CD4-positive, alpha-beta memory T cell (primary cell): ENCODE measurements at regions not wholly inside any gene's neighbourhood (a gene's known extent, or its start where the extent isn't known, plus 50 kb on each side); places are given as distances from the start of the nearest gene placed in this dataset.

Experiments used
- CTCF ChIA-PET: fragments of 350-600 bp; sonication (Branson Sonifier 250); formaldehyde crosslinking; loops from one replicate; lab custom pipeline; 2021; ENCODE audit warnings: inconsistent platforms; ENCODE audit not compliant: partially characterized antibody; lab: Charles Lee
- POLR2A ChIA-PET: fragments of 350-600 bp; sonication (Branson Sonifier 250); formaldehyde crosslinking; loops from one replicate; lab custom pipeline; 2021; ENCODE audit not compliant: partially characterized antibody; lab: Charles Lee
- DNase-seq, 5 donors: peaks; one replicate each; pipeline versions ENCODE4 v3.0.0 to v3.0.0-alpha.2; 2020 to 2022; ENCODE audit warnings: mixed read lengths in 1 of 5
- H3K27ac ChIP-seq: one replicate; pipeline ENCODE4 v1.7.0; 2013; ENCODE audit warnings: low read depth, low read length
- H3K27me3 ChIP-seq: 2 replicates; pipeline ENCODE4 v1.7.0; 2013; ENCODE audit warnings: mild to moderate bottlenecking, low read length, moderate library complexity; ENCODE audit not compliant: insufficient read depth
- H3K36me3 ChIP-seq: 2 replicates; pipeline ENCODE4 v1.7.0; 2013; ENCODE audit warnings: mild to moderate bottlenecking, low read length, moderate library complexity; ENCODE audit not compliant: insufficient read depth
- H3K4me1 ChIP-seq: 2 replicates; pipeline ENCODE4 v1.7.0; 2013; ENCODE audit warnings: mild to moderate bottlenecking, low read length, moderate library complexity; ENCODE audit not compliant: insufficient read depth
- H3K4me3 ChIP-seq, 2 donors: one replicate each; pipeline ENCODE4 v1.7.0; 2013; ENCODE audit warnings: low read length in 2 of 2, mild to moderate bottlenecking in 1 of 2
- H3K9me3 ChIP-seq, 2 donors: one replicate each; pipeline ENCODE4 v1.7.0; 2013; ENCODE audit warnings: low read length in 2 of 2, control low read depth in 1 of 2; ENCODE audit not compliant: control insufficient read depth in 1 of 2
- H3K27ac Mint-ChIP-seq, 7 donors: one replicate each; pipeline ENCODE4 v1.8.0; 2020 to 2021; ENCODE audit warnings: mixed read lengths in 7 of 7, mild to moderate bottlenecking in 6 of 7, inconsistent platforms in 3 of 7, moderate library complexity in 3 of 7
- H3K27me3 Mint-ChIP-seq, 2 donors: one replicate each; pipeline ENCODE4 v1.8.0; 2020 to 2021; ENCODE audit warnings: mixed read lengths in 2 of 2
- H3K36me3 Mint-ChIP-seq, 2 donors: one replicate each; pipeline ENCODE4 v1.8.0; 2020 to 2021; ENCODE audit warnings: mixed read lengths in 2 of 2, inconsistent platforms in 1 of 2, mild to moderate bottlenecking in 1 of 2
- H3K4me1 Mint-ChIP-seq, 4 donors: one replicate each; pipeline ENCODE4 v1.8.0; 2020 to 2021; ENCODE audit warnings: mixed read lengths in 4 of 4, mild to moderate bottlenecking in 1 of 4
- H3K4me3 Mint-ChIP-seq, 8 donors: one replicate each; pipeline ENCODE4 v1.8.0; 2020 to 2021; ENCODE audit warnings: mixed read lengths in 8 of 8, mild to moderate bottlenecking in 7 of 8, moderate library complexity in 6 of 8, inconsistent platforms in 3 of 8
- H3K9me3 Mint-ChIP-seq, 8 donors: one replicate each; pipeline ENCODE4 v1.8.0; 2020 to 2021; ENCODE audit warnings: mixed read lengths in 8 of 8, mild to moderate bottlenecking in 5 of 8, inconsistent platforms in 3 of 8, moderate library complexity in 1 of 8
- intact Hi-C: fragments of 100-400 bp; cut with micrococcal nuclease; formaldehyde crosslinking; loops from one replicate; pipeline ENCODE4 v1.15.1; 2023

DNA sequence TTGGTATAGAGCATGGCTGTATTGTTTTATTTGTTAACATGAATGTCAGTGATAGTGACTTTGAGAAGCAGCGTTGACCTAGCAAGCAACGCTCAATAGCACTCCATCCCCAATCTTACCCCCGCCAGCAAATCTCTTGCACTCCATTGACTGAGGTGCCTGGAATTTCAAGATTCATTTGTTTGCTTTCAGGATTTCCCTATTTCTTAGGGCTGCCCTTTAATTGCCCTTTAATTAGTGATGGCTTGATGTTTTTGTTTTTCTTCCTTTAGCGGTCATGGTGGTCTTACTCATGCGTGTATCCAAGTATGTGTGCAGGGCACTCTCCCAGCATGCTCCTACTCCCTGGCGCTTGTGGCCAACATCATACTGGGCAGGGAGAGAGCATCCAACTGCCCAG is 216.8 kb upstream of the TBL1XR1 start:
- no peaks in the 10 kb centered on the region for H3K36me3 Mint-ChIP-seq
- peak overlapping the region in 1 of 7 donors; percentile 31 for H3K27ac Mint-ChIP-seq

DNA sequence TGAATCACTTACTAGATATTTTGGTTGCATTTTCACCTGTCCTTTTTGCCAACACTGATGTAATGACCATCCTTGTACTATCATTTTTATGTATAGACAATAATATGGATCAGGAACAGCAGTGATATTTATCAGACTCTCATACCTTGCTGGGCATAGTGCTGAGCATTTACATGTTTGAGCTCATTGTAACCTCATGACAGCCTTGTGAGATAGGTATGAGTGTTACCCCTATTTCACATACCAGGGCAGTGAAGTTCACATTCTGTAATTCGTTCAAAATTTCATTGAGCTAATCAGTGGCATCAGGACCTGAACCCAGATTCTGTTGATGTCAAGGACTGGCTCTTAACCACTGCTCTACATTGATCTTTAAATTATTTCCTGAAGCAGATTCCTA is 221.5 kb upstream of the TBL1XR1 start:
- H3K27me3 Mint-ChIP-seq = no peaks in the 10 kb centered on the region
- CTCF ChIA-PET = no interaction called here
- intact Hi-C loops = no loop called here

More for the DNA sequence above, 216.8 kb upstream of the TBL1XR1 start:
- no peaks in the 10 kb centered on the region for H3K27me3 ChIP-seq
- CTCF ChIA-PET = no interaction called here
- H3K4me1 ChIP-seq = peaks cover 11% of the 10 kb centered on the region
- Mint-ChIP-seq H3K27me3 (no peaks in the 10 kb centered on the region), H3K9me3 (peaks cover 0 to 2% (median 0%) of the 10 kb centered on the region in 8 donors), H3K4me1 (peaks cover 7 to 18% (median 10%) of the 10 kb centered on the region in 4 donors), H3K4me3 (no peak overlapping the region)
- DNase-seq = no peak
- POLR2A ChIA-PET = interaction anchor here (1.7 kb wide), 1 partner anchor 54 kb away, joined by 4 read pairs; no protein-coding TSS in a partner anchor
- no peaks in the 10 kb centered on the region for H3K36me3 ChIP-seq
- H3K27ac ChIP-seq = no peak overlapping the region
- H3K9me3 ChIP-seq = no peaks in the 10 kb centered on the region
- intact Hi-C loops = no loop called here
- no peak overlapping the region for H3K4me3 ChIP-seq

DNA sequence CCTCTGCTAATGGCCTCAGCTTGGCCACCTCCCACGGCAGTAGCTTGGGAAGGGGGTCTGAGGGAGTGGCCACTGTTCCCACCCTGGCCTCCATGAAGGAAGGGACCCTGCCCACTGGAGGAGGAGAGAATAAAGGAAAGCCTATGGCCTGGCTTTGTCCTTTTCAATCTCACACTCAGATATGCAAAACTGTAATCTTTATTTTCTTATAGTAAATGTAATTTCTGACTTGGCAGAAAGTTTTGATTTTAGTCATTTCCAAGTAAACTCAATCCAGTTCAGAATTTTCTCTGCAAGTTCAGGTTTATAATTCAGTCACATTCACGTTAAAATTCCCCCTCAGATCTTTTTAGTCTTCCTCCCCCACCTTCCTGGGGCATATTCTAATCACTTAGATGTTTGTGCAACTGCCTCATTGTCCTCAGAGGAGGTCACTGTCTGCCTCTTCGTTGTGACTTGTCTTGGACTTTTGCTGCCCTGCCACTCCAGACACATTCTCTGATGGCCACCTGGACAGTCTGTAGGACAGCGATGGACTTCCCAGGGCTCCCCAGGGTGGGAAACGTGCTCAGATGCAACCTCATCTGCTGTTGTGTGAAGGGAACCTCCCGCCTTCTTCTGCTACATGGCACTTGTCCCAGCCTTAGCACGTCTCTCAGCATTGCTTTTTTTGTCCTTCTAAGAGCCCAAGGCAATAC is 222.8 kb upstream of the TBL1XR1 start:
- Mint-ChIP-seq H3K36me3 (no peaks in the 10 kb centered on the region), H3K4me3 (no peak overlapping the region), H3K27ac (no peak overlapping the region), H3K4me1 (peaks cover 5 to 19% (median 15%) of the 10 kb centered on the region in 4 donors), H3K27me3 (no peaks in the 10 kb centered on the region), H3K9me3 (peaks cover 0 to 2% (median 0%) of the 10 kb centered on the region in 8 donors)
- intact Hi-C loops = no loop called here
- peaks cover 10% of the 10 kb centered on the region for H3K4me1 ChIP-seq
- CTCF ChIA-PET = no interaction called here
- H3K36me3 ChIP-seq = no peaks in the 10 kb centered on the region
- no peak overlapping the region for H3K4me3 ChIP-seq
- no peak overlapping the region for H3K27ac ChIP-seq
- H3K27me3 ChIP-seq = no peaks in the 10 kb centered on the region
- no peak for DNase-seq
- POLR2A ChIA-PET = interaction anchor here (0.7 kb wide), 1 partner anchor 9 kb away, joined by 3 read pairs; no protein-coding TSS in a partner anchor
- H3K9me3 ChIP-seq = no peaks in the 10 kb centered on the region

More for the DNA sequence above, 221.5 kb upstream of the TBL1XR1 start:
- peaks cover 3 to 6% (median 5%) of the 10 kb centered on the region in 4 donors for H3K4me1 Mint-ChIP-seq
- no peak for DNase-seq
- H3K4me3 ChIP-seq = no peak overlapping the region
- no peaks in the 10 kb centered on the region for H3K36me3 ChIP-seq
- H3K9me3 Mint-ChIP-seq = peaks cover 0 to 2% (median 0%) of the 10 kb centered on the region in 8 donors
- no peak overlapping the region for H3K27ac Mint-ChIP-seq
- no peaks in the 10 kb centered on the region for H3K27me3 ChIP-seq
- H3K27ac ChIP-seq = no peak overlapping the region
- no peaks in the 10 kb centered on the region for H3K36me3 Mint-ChIP-seq
- no peaks in the 10 kb centered on the region for H3K4me1 ChIP-seq
- POLR2A ChIA-PET = no interaction called here
- H3K9me3 ChIP-seq = no peaks in the 10 kb centered on the region
- H3K4me3 Mint-ChIP-seq = no peak overlapping the region

DNA sequence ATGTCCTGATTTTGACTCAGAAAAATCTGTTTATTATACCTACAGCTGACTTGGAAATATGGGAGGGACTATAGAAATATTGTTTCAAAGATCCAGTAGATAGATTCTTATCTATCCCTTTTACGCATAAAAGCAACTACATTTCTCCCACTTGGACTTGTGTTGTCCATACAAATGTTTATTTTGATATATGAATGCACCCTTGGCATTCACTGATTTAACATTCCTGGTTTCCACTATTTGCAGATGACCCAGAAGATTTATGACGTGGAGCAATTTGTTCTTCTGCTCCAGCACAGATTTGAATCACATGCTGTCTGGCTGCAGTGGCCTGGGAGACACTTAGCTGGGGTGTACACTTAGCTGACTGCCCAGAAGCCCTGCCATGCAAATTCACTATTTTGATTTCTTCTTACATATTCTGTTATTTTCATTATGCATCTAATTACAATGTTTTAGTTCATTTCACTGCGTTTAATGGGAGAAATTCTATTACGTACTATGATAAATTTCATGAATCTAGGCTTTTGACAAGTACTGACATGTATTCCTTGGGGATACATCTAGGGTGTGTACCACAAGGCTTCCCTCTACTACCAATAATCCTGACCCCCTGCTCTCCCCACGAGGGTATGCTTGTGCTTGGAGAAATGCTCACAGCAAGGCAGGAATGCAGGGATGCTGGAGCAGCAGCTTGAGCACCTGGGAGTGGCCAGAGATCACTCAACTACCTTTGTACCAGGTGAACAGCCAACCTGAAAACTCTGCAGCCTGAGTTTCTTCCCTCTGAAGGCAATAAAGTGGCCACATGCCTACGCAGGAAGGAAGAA is 223.6 kb upstream of the TBL1XR1 start:
- Histone ChIP-seq H3K4me1 (peaks cover 14% of the 10 kb centered on the region), H3K27me3 (no peaks in the 10 kb centered on the region), H3K36me3 (no peaks in the 10 kb centered on the region), H3K9me3 (no peaks in the 10 kb centered on the region), H3K27ac (no peak overlapping the region), H3K4me3 (no peak overlapping the region)
- POLR2A ChIA-PET = no interaction called here
- no peaks in the 10 kb centered on the region for H3K36me3 Mint-ChIP-seq
- H3K4me1 Mint-ChIP-seq = peaks cover 5 to 19% (median 15%) of the 10 kb centered on the region in 4 donors
- intact Hi-C loops = no loop called here
- H3K27me3 Mint-ChIP-seq = no peaks in the 10 kb centered on the region
- H3K27ac Mint-ChIP-seq = no peak overlapping the region
- DNase-seq = no peak
- peaks cover 0 to 2% (median 0%) of the 10 kb centered on the region in 8 donors for H3K9me3 Mint-ChIP-seq
- CTCF ChIA-PET = no interaction called here
- H3K4me3 Mint-ChIP-seq = no peak overlapping the region

DNA sequence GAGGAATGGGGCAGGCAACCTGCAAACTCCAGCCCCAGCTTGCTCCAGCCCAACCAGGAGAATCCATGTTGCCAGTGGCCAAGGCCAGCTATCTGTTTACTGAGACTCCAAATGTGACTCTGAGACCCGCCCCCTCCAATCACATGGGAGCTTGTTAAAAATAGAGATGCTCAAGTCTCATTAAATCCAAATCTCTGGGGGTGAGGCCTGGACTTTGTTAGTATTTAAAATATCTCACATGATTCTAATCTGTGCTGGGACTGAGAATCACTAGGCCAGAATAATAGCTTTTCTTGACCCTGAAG is 224.2 kb upstream of the TBL1XR1 start:
- ChIA-PET POLR2A (no interaction called here), CTCF (no interaction called here)
- Mint-ChIP-seq H3K4me1 (peaks cover 7 to 24% (median 18%) of the 10 kb centered on the region in 4 donors), H3K36me3 (no peaks in the 10 kb centered on the region), H3K9me3 (no peaks in the 10 kb centered on the region), H3K4me3 (no peak overlapping the region), H3K27me3 (no peaks in the 10 kb centered on the region), H3K27ac (no peak overlapping the region)
- Histone ChIP-seq H3K9me3 (no peaks in the 10 kb centered on the region), H3K27ac (no peak overlapping the region), H3K4me1 (peaks cover 20% of the 10 kb centered on the region), H3K36me3 (no peaks in the 10 kb centered on the region), H3K4me3 (no peak overlapping the region), H3K27me3 (no peaks in the 10 kb centered on the region)
- no peak for DNase-seq
- intact Hi-C loops = no loop called here

DNA sequence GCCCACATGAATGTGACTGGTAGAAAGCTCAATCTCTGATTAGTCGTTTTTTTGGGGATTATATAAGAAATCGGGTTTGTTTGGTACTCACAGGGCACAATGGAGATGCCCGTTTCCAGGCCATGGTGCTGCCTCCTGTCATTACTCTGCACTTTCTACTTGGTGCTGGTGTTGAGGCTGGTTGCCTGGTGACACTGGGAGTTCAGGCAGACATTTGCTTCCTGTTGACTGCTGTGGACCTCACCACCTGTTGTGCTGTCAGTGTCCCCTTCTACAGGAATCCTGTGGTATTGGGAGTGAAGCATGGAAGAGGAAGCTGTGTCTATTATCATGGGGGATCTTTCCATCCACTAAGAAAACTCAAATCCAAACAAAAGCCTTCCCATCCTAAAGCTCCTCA is 227.2 kb upstream of the TBL1XR1 start:
- intact Hi-C loops = no loop called here
- ChIA-PET CTCF (interaction anchor here (0.6 kb wide), 1 partner anchor 75 kb away, joined by 3 read pairs; no protein-coding TSS in a partner anchor), POLR2A (interaction anchor here (0.6 kb wide), 1 partner anchor 1648 kb away, joined by 3 read pairs; no protein-coding TSS in a partner anchor)
- Histone ChIP-seq H3K36me3 (no peaks in the 10 kb centered on the region), H3K4me1 (peaks cover 39% of the 10 kb centered on the region), H3K27me3 (no peaks in the 10 kb centered on the region), H3K4me3 (no peak overlapping the region), H3K27ac (no peak overlapping the region), H3K9me3 (no peaks in the 10 kb centered on the region)
- no peak for DNase-seq
- Mint-ChIP-seq H3K27ac (peak overlapping the region in 1 of 7 donors; percentile 19), H3K36me3 (no peaks in the 10 kb centered on the region), H3K9me3 (no peaks in the 10 kb centered on the region), H3K4me1 (peaks cover 26 to 42% (median 34%) of the 10 kb centered on the region in 4 donors), H3K4me3 (no peak overlapping the region), H3K27me3 (no peaks in the 10 kb centered on the region)

DNA sequence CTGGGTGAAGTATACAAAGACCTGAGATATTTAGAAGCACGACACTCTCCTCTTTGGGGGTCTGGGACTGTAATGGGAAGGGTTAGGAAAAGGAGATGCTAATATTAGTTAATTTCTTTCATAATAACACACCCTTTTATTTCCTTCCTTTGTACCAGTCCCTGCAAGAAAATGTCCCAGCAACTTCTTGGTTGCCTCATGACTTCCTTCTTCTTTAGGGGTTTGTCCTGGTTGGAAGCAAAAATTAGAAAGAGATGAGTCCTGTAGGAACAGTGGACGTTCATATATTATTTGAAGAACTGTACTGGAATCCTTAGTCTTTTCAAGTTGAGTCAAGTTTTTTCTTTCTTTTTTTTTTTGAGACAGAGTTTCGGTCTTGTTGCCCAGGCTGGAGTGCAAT is 227.8 kb upstream of the TBL1XR1 start:
- Histone ChIP-seq H3K9me3 (no peaks in the 10 kb centered on the region), H3K27me3 (no peaks in the 10 kb centered on the region), H3K4me3 (no peak overlapping the region), H3K36me3 (no peaks in the 10 kb centered on the region), H3K4me1 (peaks cover 39% of the 10 kb centered on the region), H3K27ac (no peak overlapping the region)
- POLR2A ChIA-PET = interaction anchor here (0.6 kb wide), 1 partner anchor 1647 kb away, joined by 3 read pairs; no protein-coding TSS in a partner anchor
- Mint-ChIP-seq H3K4me1 (peaks cover 26 to 41% (median 35%) of the 10 kb centered on the region in 4 donors), H3K36me3 (no peaks in the 10 kb centered on the region), H3K27me3 (no peaks in the 10 kb centered on the region), H3K4me3 (no peak overlapping the region), H3K9me3 (no peaks in the 10 kb centered on the region), H3K27ac (peak overlapping the region in 2 of 7 donors; percentile 19 to 39)
- intact Hi-C loops = loop anchor here (5.0 kb wide), 1 partner anchor 63 kb away; no protein-coding TSS in a partner anchor
- no peak for DNase-seq
- CTCF ChIA-PET = no interaction called here
